ENCODE measurements at regions not wholly inside any gene's neighbourhood (a gene's known extent, or its start where the extent isn't known, plus 50 kb on each side); places are given as distances from the start of the nearest gene placed in this dataset.

- TF ChIP-seq ZNF565 (CRISPR knock-in tag; conservative IDR thresholded peaks at IDR 0.05; ENCODE audit: low read depth): no peak
- TF ChIP-seq POU6F1 (CRISPR knock-in tag; IDR thresholded peaks at IDR 0.05; ENCODE audit: borderline replicate concordance, low read depth): no peak
- no peak for TF ChIP-seq ZC3H10 (CRISPR knock-in tag; IDR thresholded peaks at IDR 0.05)
- no peak for TF ChIP-seq TCF4 (CRISPR knock-in tag; IDR thresholded peaks at IDR 0.05; ENCODE audit: borderline replicate concordance)
Observed at GRCh38 chr3:102087236-102087635, 237.9 kb downstream of the NFKBIZ start.
